Sigmoid colon (tissue), 4 donors: ENCODE measurements at regions not wholly inside any gene's neighbourhood (a gene's known extent, or its start where the extent isn't known, plus 50 kb on each side); places are given as distances from the start of the nearest gene placed in this dataset.

Source experiments
- EP300 ChIP-seq, 4 donors: sonication (generic); formaldehyde crosslinking; IDR thresholded peaks; one replicate each; pipeline ENCODE4 v1.6.1; 2017; ENCODE audit warnings: antibody characterized with exemption in 4 of 4
- POLR2A ChIP-seq, 2 donors: fragments of 450-650 bp; IDR thresholded peaks; one replicate each; pipeline ENCODE4 v1.6.1; 2016; ENCODE audit warnings: antibody characterized with exemption in 2 of 2, mild to moderate bottlenecking in 2 of 2, moderate library complexity in 2 of 2
- TF ChIP-seq, protein P1 (sequence below), 4 experiments: fragments of 450-650 bp in 3 of 4; fragments of 200-600 bp in 1 of 4; IDR thresholded peaks; one replicate each; pipeline ENCODE4 v1.5.1; 2016 to 2019; ENCODE audit warnings: antibody characterized with exemption in 4 of 4, mild to moderate bottlenecking in 3 of 4, moderate library complexity in 2 of 4

DNA sequence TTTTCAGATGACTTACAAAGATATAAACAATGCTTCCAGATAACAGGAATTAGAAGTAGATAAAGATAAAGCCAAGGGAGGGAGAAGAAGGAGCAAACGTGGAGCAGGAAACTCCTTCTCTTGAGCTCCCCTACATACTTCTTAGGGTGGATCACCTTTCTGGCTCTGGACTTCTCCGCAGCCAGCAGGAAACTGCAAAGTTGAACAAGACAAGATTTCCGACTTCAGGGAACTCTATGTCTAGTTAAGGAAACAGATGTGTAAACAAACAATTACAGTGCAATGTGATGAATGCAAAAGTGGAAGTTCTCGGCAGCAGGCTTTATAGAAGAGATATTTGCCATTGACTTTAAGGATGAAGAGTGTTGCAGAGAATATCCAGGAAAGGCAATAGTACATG, 134.0 kb upstream of the MARCKS start:
- TF ChIP-seq, protein P1, sequence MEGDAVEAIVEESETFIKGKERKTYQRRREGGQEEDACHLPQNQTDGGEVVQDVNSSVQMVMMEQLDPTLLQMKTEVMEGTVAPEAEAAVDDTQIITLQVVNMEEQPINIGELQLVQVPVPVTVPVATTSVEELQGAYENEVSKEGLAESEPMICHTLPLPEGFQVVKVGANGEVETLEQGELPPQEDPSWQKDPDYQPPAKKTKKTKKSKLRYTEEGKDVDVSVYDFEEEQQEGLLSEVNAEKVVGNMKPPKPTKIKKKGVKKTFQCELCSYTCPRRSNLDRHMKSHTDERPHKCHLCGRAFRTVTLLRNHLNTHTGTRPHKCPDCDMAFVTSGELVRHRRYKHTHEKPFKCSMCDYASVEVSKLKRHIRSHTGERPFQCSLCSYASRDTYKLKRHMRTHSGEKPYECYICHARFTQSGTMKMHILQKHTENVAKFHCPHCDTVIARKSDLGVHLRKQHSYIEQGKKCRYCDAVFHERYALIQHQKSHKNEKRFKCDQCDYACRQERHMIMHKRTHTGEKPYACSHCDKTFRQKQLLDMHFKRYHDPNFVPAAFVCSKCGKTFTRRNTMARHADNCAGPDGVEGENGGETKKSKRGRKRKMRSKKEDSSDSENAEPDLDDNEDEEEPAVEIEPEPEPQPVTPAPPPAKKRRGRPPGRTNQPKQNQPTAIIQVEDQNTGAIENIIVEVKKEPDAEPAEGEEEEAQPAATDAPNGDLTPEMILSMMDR (IDR thresholded peaks at IDR 0.05): no peak
- TF ChIP-seq POLR2A (IDR thresholded peaks at IDR 0.05) (no peak), EP300 (IDR thresholded peaks at IDR 0.05) (no peak)
